Panc1 (cell line): ENCODE measurements at regions not wholly inside any gene's neighbourhood (a gene's known extent, or its start where the extent isn't known, plus 50 kb on each side); places are given as distances from the start of the nearest gene placed in this dataset.

ENCODE experiments used
- ATAC-seq: fragments of 200-7000 bp; cut with Tn5 transposase; 2 replicates; pipeline ENCODE4 v1.9.1; 2020; ENCODE audit warnings: mild to moderate bottlenecking, moderate library complexity
- BruUV-seq: library from RNA; stranded (reverse); fragments of 400-500 nt; replicated peaks from 2 replicates; lab custom pipeline; 2021; lab: Mats Ljungman, UMichigan
- CTCF ChIA-PET: fragments of 300-600 bp; sonication (Branson Sonifier 250); formaldehyde crosslinking; loops from one replicate; lab custom pipeline; 2022; ENCODE audit warnings: antibody characterized with exemption; lab: Charles Lee
- POLR2A ChIA-PET: fragments of 300-600 bp; sonication (Branson Sonifier 250); formaldehyde crosslinking; loops from one replicate; lab custom pipeline; 2022; ENCODE audit warnings: antibody characterized with exemption; lab: Charles Lee
- DNase-seq: peaks from one replicate; pipeline ENCODE4 v3.0.0-alpha.2; 2010; ENCODE audit warnings: low read depth, low spot score
- H3K27ac ChIP-seq: 2 replicates; pipeline ENCODE4 v1.5.1; 2011; ENCODE audit warnings: mild to moderate bottlenecking, low read length, inconsistent platforms
- H3K27me3 ChIP-seq: fragments of 200-500 bp; sonication (Bioruptor generic); 2 replicates; pipeline ENCODE4 v1.6.0; 2014; ENCODE audit warnings: low read length, inconsistent platforms; ENCODE audit not compliant: control insufficient read depth, insufficient read depth
- H3K36me3 ChIP-seq: fragments of 200-500 bp; sonication (Bioruptor generic); 2 replicates; pipeline ENCODE4 v1.5.1; 2014; ENCODE audit warnings: inconsistent platforms, mild to moderate bottlenecking, low read length, moderate library complexity; ENCODE audit not compliant: control insufficient read depth, insufficient read depth
- H3K4me1 ChIP-seq: 2 replicates; pipeline ENCODE4 v1.5.1; 2011; ENCODE audit warnings: inconsistent platforms, mild to moderate bottlenecking, low read length, moderate library complexity; ENCODE audit not compliant: control insufficient read depth, insufficient read depth
- H3K4me3 ChIP-seq, 2 experiments: 2 replicates each; pipeline ENCODE4 v1.5.1; 2011 to 2012; ENCODE audit warnings: low read depth in 2 of 2, low read length in 2 of 2, mild to moderate bottlenecking in 2 of 2, inconsistent platforms in 1 of 2, moderate library complexity in 1 of 2
- H3K9me3 ChIP-seq: fragments of 200-500 bp; sonication (Bioruptor generic); 2 replicates; pipeline ENCODE4 v1.5.1; 2014; ENCODE audit warnings: low read depth, mild to moderate bottlenecking, inconsistent platforms, low read length, moderate library complexity; ENCODE audit not compliant: control insufficient read depth, insufficient read depth
- CTCF ChIP-seq: fragments of 450-650 bp; IDR thresholded peaks from 2 replicates; pipeline ENCODE4 v1.5.1; 2017; ENCODE audit warnings: mild to moderate bottlenecking
- POLR2AphosphoS5 ChIP-seq: IDR thresholded peaks from 2 replicates; pipeline ENCODE4 v1.6.1; 2012; ENCODE audit warnings: mild to moderate bottlenecking, low read depth, low read length, moderate library complexity
- SIN3A ChIP-seq: IDR thresholded peaks from 2 replicates; pipeline ENCODE4 v1.6.1; 2012; ENCODE audit warnings: low read depth, mild to moderate bottlenecking, low read length, moderate library complexity, borderline replicate concordance; ENCODE audit not compliant: insufficient read depth
- TCF7L2 ChIP-seq: IDR thresholded peaks from 2 replicates; pipeline ENCODE4 v1.6.1; 2011; ENCODE audit warnings: mild to moderate bottlenecking, low read depth, low read length, inconsistent platforms
- in situ Hi-C: cut with HindIII; loops from 2 replicates; pipeline ENCODE4 v1.10.0; 2016; ENCODE audit warnings: low sequenced_read_pairs, low pct_unique_long_range_greater_than_20kb
- intact Hi-C: fragments of 100-400 bp; cut with micrococcal nuclease; formaldehyde crosslinking; loops from one replicate; pipeline ENCODE4 v1.10.0; 2022; ENCODE audit not compliant: unreplicated experiment
- TF ChIP-seq, protein P1 (sequence below), 2 experiments: IDR thresholded peaks; 2 replicates each; pipeline ENCODE4 v1.6.1; 2011 to 2012; ENCODE audit warnings: low read depth in 2 of 2, control low read depth in 1 of 2, low read length in 1 of 2, mild to moderate bottlenecking in 1 of 2, moderate library complexity in 1 of 2; ENCODE audit not compliant: insufficient read depth in 1 of 2

DNA sequence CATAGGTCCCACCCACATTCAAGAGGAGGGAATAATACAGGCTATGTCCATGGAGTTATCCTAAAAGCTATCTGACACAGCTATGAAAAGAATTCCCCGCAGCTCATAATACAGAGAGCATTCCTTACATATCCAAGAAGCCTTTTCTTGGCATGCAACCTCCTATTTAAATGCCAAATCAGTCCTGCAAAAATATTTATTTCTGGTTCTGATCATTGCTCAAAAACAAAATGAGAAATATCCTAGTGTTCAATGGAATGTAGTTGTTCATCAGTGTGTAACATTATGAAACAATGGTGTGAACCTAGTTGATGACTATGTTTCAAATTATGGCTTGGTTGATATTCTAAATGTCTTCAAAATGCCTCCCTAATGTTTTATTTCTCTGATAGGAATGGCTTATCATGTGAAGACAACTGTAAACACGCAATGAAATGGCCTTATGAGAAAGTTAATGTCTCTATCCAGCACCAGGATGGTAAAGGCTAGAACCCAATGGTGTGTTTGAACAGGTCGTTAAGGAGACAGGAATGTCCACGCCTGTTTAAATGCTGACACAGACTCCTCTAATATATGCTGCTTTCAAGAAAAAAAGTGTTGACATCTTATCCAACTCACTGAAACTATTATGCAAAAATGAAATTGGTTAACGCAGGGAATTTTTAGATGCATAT, 126.7 kb upstream of the CDH6 start:
- POLR2A ChIA-PET = no interaction called here
- no peak for ATAC-seq
- TF ChIP-seq TCF7L2 (no peak), POLR2AphosphoS5 (no peak), SIN3A (no peak), CTCF (no peak)
- TF ChIP-seq, protein P1, sequence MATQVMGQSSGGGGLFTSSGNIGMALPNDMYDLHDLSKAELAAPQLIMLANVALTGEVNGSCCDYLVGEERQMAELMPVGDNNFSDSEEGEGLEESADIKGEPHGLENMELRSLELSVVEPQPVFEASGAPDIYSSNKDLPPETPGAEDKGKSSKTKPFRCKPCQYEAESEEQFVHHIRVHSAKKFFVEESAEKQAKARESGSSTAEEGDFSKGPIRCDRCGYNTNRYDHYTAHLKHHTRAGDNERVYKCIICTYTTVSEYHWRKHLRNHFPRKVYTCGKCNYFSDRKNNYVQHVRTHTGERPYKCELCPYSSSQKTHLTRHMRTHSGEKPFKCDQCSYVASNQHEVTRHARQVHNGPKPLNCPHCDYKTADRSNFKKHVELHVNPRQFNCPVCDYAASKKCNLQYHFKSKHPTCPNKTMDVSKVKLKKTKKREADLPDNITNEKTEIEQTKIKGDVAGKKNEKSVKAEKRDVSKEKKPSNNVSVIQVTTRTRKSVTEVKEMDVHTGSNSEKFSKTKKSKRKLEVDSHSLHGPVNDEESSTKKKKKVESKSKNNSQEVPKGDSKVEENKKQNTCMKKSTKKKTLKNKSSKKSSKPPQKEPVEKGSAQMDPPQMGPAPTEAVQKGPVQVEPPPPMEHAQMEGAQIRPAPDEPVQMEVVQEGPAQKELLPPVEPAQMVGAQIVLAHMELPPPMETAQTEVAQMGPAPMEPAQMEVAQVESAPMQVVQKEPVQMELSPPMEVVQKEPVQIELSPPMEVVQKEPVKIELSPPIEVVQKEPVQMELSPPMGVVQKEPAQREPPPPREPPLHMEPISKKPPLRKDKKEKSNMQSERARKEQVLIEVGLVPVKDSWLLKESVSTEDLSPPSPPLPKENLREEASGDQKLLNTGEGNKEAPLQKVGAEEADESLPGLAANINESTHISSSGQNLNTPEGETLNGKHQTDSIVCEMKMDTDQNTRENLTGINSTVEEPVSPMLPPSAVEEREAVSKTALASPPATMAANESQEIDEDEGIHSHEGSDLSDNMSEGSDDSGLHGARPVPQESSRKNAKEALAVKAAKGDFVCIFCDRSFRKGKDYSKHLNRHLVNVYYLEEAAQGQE (IDR thresholded peaks at IDR 0.05; ENCODE audit: insufficient read depth in 1 of 2, low read depth in 2 of 2, low read length in 1 of 2) = no peak
- no peak for DNase-seq
- Histone ChIP-seq H3K27me3 (no peaks in the 10 kb centered on the region), H3K9me3 (no peaks in the 10 kb centered on the region), H3K4me3 (no peak overlapping the region), H3K36me3 (no peaks in the 10 kb centered on the region), H3K27ac (no peak overlapping the region), H3K4me1 (no peaks in the 10 kb centered on the region)
- in situ Hi-C loops = no loop called here
- no TSS peak for BruUV-seq
- intact Hi-C loops = no loop called here
- CTCF ChIA-PET = no interaction called here

DNA sequence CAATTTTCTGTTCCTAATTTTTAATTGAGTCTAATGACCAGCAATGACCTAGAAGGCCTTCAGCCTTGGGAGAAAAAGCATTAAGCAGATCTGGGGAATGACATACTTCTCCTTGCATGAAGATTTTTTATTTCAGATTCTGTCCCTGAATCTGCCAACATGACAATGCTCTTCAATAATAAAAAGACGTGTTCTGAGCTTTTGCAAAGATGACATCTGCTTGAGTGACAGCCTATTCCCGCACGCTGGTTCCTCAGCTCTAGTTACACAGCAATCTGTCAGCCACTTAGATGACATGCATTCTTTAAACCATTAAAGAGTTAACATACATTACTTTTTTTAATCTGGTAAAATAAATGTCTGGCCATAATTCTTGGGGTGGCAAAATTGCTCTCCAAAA, 129.3 kb upstream of the CDH6 start:
- no peak for TF ChIP-seq TCF7L2
- no peak for TF ChIP-seq SIN3A
- no peak for TF ChIP-seq POLR2AphosphoS5
- TF ChIP-seq CTCF = no peak
- TF ChIP-seq, protein P1 (IDR thresholded peaks at IDR 0.05; ENCODE audit: insufficient read depth in 1 of 2, low read depth in 2 of 2, low read length in 1 of 2) = no peak
- BruUV-seq = no TSS peak
- intact Hi-C loops = no loop called here
- Histone ChIP-seq H3K36me3 (no peaks in the 10 kb centered on the region), H3K4me1 (no peaks in the 10 kb centered on the region), H3K4me3 (no peak overlapping the region), H3K9me3 (no peaks in the 10 kb centered on the region), H3K27ac (no peak overlapping the region), H3K27me3 (no peaks in the 10 kb centered on the region)
- POLR2A ChIA-PET = no interaction called here
- no peak for DNase-seq
- CTCF ChIA-PET = no interaction called here
- ATAC-seq = no peak
- in situ Hi-C loops = no loop called here
